ENCODE measurements at regions not wholly inside any gene's neighbourhood (a gene's known extent, or its start where the extent isn't known, plus 50 kb on each side); places are given as distances from the start of the nearest gene placed in this dataset.

DNA sequence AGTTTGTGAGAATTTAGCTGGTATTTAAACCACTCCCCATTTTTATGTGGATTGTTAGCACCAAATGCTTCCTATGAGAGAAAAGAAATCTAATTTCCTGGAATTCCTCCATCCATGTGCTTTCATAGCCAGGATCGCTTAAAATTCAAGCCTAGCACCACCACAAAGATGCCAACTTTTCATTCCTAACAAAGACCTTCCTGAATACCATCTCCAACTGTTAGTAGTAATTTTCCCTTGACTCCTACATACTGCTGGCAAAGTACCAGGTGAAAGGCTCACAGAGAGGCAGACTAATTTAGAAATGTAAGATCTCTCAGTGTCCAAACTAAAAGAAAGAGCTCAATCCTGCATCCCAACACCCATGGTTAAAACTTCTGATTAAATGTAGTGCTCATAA, 386.3 kb downstream of the KCTD12 start:
- in situ Hi-C loops (cut with MboI; ENCODE audit: low pct_unique_long_range_greater_than_20kb, low sequenced_read_pairs), result no loop called here
- DNase-seq, result no peak

GRCh38 chr13:76489274-76489673, 396.9 kb downstream of the KCTD12 start:
- in situ Hi-C loops (cut with MboI; ENCODE audit: low pct_unique_long_range_greater_than_20kb, low sequenced_read_pairs), result no loop called here
- no peak for DNase-seq

- no peak for DNase-seq
- in situ Hi-C loops (cut with MboI; ENCODE audit: low pct_unique_long_range_greater_than_20kb, low sequenced_read_pairs), result no loop called here
Measured at GRCh38 chr13:76481738-76482137, 404.5 kb downstream of the KCTD12 start.

- no peak for DNase-seq
- in situ Hi-C loops (cut with MboI; ENCODE audit: low pct_unique_long_range_greater_than_20kb, low sequenced_read_pairs), result loop anchor here (25.0 kb wide), 1 partner anchor 788 kb away; no protein-coding TSS in a partner anchor
Measured at GRCh38 chr13:76474966-76475365, 411.2 kb downstream of the KCTD12 start.

GRCh38 chr13:76474356-76474755, 411.8 kb downstream of the KCTD12 start:
- DNase-seq, result no peak
- in situ Hi-C loops (cut with MboI; ENCODE audit: low pct_unique_long_range_greater_than_20kb, low sequenced_read_pairs), result loop anchor here (25.0 kb wide), 1 partner anchor 787 kb away; no protein-coding TSS in a partner anchor

GRCh38 chr13:76473552-76474134, 412.6 kb downstream of the KCTD12 start:
- DNase-seq, result peak; percentile 81
- in situ Hi-C loops (cut with MboI; ENCODE audit: low pct_unique_long_range_greater_than_20kb, low sequenced_read_pairs), result loop anchor here (25.0 kb wide), 1 partner anchor 786 kb away; no protein-coding TSS in a partner anchor

DNA sequence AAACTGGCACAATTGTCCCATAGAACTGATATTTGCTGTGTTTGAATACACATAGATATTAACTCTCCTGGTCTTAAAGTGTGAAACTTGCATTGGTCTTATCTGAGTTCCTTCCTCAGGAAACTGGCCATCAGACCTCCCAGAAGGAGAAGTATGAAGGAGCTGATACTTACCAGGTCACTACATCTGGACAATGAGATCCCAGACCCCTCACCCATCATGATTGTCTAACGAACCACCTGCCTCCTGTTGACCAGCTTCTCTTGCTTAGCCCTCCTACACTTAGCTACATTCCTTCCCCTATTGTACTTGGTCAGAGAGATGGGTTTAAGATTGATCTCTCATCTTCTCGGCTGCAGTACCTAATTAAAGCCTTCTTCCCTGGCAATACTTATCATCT, 413.3 kb downstream of the KCTD12 start:
- DNase-seq, result no peak

DNA sequence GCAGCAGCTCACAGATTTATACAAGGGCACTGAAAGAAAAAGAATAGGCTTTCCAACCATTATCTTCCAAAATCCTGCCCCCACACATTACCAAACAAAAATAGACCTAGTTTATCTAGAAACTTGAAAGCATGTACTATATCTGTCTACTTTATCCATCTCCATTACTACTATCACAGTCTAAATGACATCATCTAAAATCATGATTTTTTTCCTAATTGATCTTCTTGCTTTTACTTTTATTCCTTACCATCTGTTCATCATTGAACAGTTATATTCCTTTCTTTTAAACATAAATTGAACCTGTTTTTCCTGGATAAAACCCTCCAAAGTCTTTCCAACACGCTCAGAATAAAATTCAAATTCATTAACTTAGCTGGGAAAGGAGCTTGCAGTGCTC, 414.7 kb downstream of the KCTD12 start:
- in situ Hi-C loops (cut with MboI; ENCODE audit: low pct_unique_long_range_greater_than_20kb, low sequenced_read_pairs), result loop anchor here (25.0 kb wide), 1 partner anchor 784 kb away; no protein-coding TSS in a partner anchor
- no peak for DNase-seq

More for the DNA sequence above, 413.3 kb downstream of the KCTD12 start:
- in situ Hi-C loops (cut with MboI; ENCODE audit: low pct_unique_long_range_greater_than_20kb, low sequenced_read_pairs), result loop anchor here (25.0 kb wide), 1 partner anchor 786 kb away; no protein-coding TSS in a partner anchor

- in situ Hi-C loops (cut with MboI; ENCODE audit: low pct_unique_long_range_greater_than_20kb, low sequenced_read_pairs), result loop anchor here (25.0 kb wide), 1 partner anchor 784 kb away; no protein-coding TSS in a partner anchor
- no peak for DNase-seq
Measured at GRCh38 chr13:76470991-76471390, 415.2 kb downstream of the KCTD12 start.

DNA sequence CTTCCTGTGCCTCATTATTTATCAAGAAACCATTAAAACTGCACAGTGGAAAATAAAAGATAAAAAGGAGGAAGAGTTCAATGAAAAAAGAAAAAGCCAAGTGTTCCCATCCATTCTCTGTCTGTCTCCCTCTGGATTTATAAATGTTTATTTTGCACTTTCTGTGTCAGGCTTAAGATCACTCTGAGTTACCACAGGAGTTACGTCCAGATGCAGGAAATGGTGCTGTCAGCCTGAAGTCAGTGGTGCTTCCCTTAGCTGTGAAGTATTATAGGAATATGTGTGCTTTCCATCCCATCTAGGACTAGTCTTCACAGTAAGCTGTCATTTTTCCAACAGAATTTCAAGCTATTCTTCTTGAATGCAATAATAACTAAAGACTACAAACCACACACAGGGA, 420.2 kb downstream of the KCTD12 start:
- in situ Hi-C loops (cut with MboI; ENCODE audit: low pct_unique_long_range_greater_than_20kb, low sequenced_read_pairs), result loop anchor here (25.0 kb wide), 1 partner anchor 779 kb away; no protein-coding TSS in a partner anchor

GRCh38 chr13:76463314-76463713, 422.9 kb downstream of the KCTD12 start:
- no peak for DNase-seq
- in situ Hi-C loops (cut with MboI; ENCODE audit: low pct_unique_long_range_greater_than_20kb, low sequenced_read_pairs), result loop anchor here (25.0 kb wide), 1 partner anchor 776 kb away; no protein-coding TSS in a partner anchor

More for the DNA sequence above, 420.2 kb downstream of the KCTD12 start:
- DNase-seq, result no peak

DNA sequence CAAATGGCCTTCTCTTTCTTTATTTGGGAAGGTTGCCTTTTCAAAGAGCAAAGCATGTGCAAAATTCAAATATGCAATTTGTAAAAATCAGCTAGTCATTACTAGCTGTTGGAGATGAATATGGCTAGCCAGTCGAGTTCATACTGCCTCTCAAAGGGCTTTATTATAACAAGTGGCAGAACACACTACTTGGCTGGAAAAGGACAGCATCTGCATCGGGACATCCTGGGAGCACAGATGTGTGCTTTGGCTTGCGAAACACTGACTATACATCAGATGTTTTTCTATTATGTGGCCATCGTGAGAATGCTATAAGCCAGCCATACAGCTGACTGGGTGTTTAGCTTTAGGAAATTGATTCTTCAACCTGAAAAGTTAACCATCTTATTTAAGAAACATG, 424.2 kb downstream of the KCTD12 start:
- in situ Hi-C loops (cut with MboI; ENCODE audit: low pct_unique_long_range_greater_than_20kb, low sequenced_read_pairs), result loop anchor here (25.0 kb wide), 1 partner anchor 775 kb away; no protein-coding TSS in a partner anchor
- no peak for DNase-seq

GRCh38 chr13:76461484-76461883, 424.7 kb downstream of the KCTD12 start:
- no peak for DNase-seq
- in situ Hi-C loops (cut with MboI; ENCODE audit: low pct_unique_long_range_greater_than_20kb, low sequenced_read_pairs), result loop anchor here (25.0 kb wide), 1 partner anchor 774 kb away; no protein-coding TSS in a partner anchor

- DNase-seq, result no peak
- in situ Hi-C loops (cut with MboI; ENCODE audit: low pct_unique_long_range_greater_than_20kb, low sequenced_read_pairs), result loop anchor here (25.0 kb wide), 1 partner anchor 773 kb away; no protein-coding TSS in a partner anchor
Measured at GRCh38 chr13:76459863-76460262, 426.3 kb downstream of the KCTD12 start.

DNA sequence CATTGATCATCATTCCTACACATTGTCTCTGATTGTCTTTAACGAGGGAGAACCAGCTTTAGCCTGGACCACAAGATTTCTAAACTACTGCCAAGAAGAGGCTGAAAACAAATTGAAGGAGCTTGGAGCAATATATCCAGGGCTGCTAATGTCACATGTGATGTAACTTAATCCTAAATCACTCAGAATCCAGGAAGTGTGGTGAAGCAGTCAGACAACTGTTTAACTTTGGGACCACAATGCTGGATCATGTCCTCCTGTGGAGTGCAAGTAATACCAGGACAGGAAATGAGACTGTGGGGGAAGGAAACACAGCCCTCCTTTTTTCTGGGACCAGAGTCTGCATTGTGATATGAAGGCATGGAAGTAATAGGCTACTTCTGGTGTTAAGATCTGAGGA, 430.2 kb downstream of the KCTD12 start:
- DNase-seq, result peak; percentile 4
- in situ Hi-C loops (cut with MboI; ENCODE audit: low pct_unique_long_range_greater_than_20kb, low sequenced_read_pairs), result loop anchor here (25.0 kb wide), 1 partner anchor 769 kb away; no protein-coding TSS in a partner anchor

GRCh38 chr13:76454991-76455390, 431.2 kb downstream of the KCTD12 start:
- no peak for DNase-seq
- in situ Hi-C loops (cut with MboI; ENCODE audit: low pct_unique_long_range_greater_than_20kb, low sequenced_read_pairs), result loop anchor here (25.0 kb wide), 1 partner anchor 768 kb away; no protein-coding TSS in a partner anchor

- DNase-seq, result no peak
- in situ Hi-C loops (cut with MboI; ENCODE audit: low pct_unique_long_range_greater_than_20kb, low sequenced_read_pairs), result loop anchor here (25.0 kb wide), 1 partner anchor 762 kb away; no protein-coding TSS in a partner anchor
Measured at GRCh38 chr13:76449716-76450115, 436.5 kb downstream of the KCTD12 start.

DNA sequence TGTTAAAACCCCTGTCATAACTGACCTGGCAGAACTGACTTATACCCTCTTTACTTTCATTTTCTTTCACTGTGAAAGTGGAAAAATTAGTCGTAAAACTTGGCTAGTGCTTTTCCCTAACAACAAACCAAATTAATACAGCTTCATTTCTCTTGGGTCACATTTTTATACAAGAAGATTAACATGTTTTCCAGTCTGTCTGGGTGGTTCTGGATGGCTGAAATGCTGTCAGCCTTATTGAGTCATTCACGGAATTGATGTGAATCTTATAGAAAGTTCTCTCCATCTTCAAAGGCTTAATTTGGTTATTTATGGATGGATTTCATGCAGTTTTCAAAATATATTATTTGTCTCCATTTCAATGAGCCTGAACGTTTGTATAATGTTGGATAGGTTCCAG, 440.0 kb downstream of the KCTD12 start:
- in situ Hi-C loops (cut with MboI; ENCODE audit: low pct_unique_long_range_greater_than_20kb, low sequenced_read_pairs), result no loop called here
- no peak for DNase-seq

- peak; percentile 44 for DNase-seq
- in situ Hi-C loops (cut with MboI; ENCODE audit: low pct_unique_long_range_greater_than_20kb, low sequenced_read_pairs), result no loop called here
Measured at GRCh38 chr13:76440568-76440967, 445.6 kb downstream of the KCTD12 start.

DNA sequence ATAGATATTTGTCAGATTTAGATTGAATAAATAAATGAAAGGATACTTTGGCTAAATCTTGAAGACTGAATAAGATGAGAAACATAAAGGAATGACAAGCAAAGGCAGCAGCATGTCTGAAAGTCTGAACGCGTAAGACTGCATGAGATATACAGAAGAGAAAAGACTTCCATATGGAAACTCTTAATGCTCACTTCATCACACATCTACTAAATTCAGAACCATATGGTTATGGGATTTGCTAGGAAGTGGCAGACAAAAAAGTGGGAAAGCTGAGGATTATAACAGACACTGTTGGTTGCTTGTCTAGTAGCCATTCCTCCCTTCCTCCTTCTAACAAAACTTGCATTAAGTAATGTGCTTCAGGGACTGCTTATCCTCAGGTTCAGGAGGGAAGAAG, 446.7 kb downstream of the KCTD12 start:
- no peak for DNase-seq
- in situ Hi-C loops (cut with MboI; ENCODE audit: low pct_unique_long_range_greater_than_20kb, low sequenced_read_pairs), result no loop called here
